Caco-2 (cell line): ENCODE measurements at regions not wholly inside any gene's neighbourhood (a gene's known extent, or its start where the extent isn't known, plus 50 kb on each side); places are given as distances from the start of the nearest gene placed in this dataset.

Experiments used
- BruUV-seq: library from RNA; stranded (reverse); fragments of 400-500 nt; replicated peaks from 2 replicates; lab custom pipeline; 2021; lab: Mats Ljungman, UMichigan
- CTCF ChIA-PET: fragments of 300-600 bp; sonication (Branson Sonifier 250); formaldehyde crosslinking; loops from one replicate; lab custom pipeline; 2022; ENCODE audit warnings: antibody characterized with exemption; lab: Charles Lee
- POLR2A ChIA-PET: fragments of 300-600 bp; sonication (Branson Sonifier 250); formaldehyde crosslinking; loops from one replicate; lab custom pipeline; 2022; ENCODE audit warnings: antibody characterized with exemption; lab: Charles Lee
- DNase-seq, 2 experiments: peaks; one replicate each; pipeline versions ENCODE4 v3.0.0 to v3.0.0-alpha.2; 2020 to 2022
- H3K27me3 ChIP-seq: replicated peaks from 2 replicates; pipeline ENCODE4 v1.6.0; 2011; ENCODE audit warnings: low read length; ENCODE audit not compliant: control insufficient read depth, insufficient read depth
- H3K36me3 ChIP-seq: 2 replicates; pipeline ENCODE4 v1.5.1; 2011; ENCODE audit warnings: low read length; ENCODE audit not compliant: control insufficient read depth, insufficient read depth
- H3K4me1 ChIP-seq: fragments of 250-450 bp; sonication (Bioruptor Pico); 2 replicates; pipeline ENCODE4 v1.5.1; 2020; ENCODE audit warnings: mild to moderate bottlenecking
- H3K4me3 ChIP-seq: 2 replicates; pipeline ENCODE4 v1.5.1; 2011; ENCODE audit warnings: low read depth, mild to moderate bottlenecking, control low read depth, low read length
- H3K9me3 ChIP-seq: fragments of 250-450 bp; sonication (Bioruptor Pico); 2 replicates; pipeline ENCODE4 v1.5.1; 2020; ENCODE audit warnings: mild to moderate bottlenecking, moderate library complexity
- H3K27ac Mint-ChIP-seq: one replicate; pipeline ENCODE4 v1.8.0; 2022; ENCODE audit warnings: mixed read lengths; ENCODE audit not compliant: unreplicated experiment
- H3K27me3 Mint-ChIP-seq: one replicate; pipeline ENCODE4 v1.8.0; 2022; ENCODE audit warnings: mixed read lengths; ENCODE audit not compliant: insufficient read depth, unreplicated experiment
- H3K36me3 Mint-ChIP-seq: one replicate; pipeline ENCODE4 v1.8.0; 2022; ENCODE audit warnings: mild to moderate bottlenecking, mixed read lengths; ENCODE audit not compliant: insufficient read depth, unreplicated experiment
- H3K4me1 Mint-ChIP-seq: one replicate; pipeline ENCODE4 v1.8.0; 2022; ENCODE audit warnings: low read depth, mixed read lengths; ENCODE audit not compliant: unreplicated experiment
- H3K4me3 Mint-ChIP-seq: one replicate; pipeline ENCODE4 v1.8.0; 2022; ENCODE audit warnings: mild to moderate bottlenecking, moderate library complexity, mixed read lengths; ENCODE audit not compliant: unreplicated experiment
- H3K9me3 Mint-ChIP-seq: one replicate; pipeline ENCODE4 v1.8.0; 2022; ENCODE audit warnings: mixed read lengths; ENCODE audit not compliant: unreplicated experiment
- CTCF ChIP-seq, 2 experiments: fragments of 200-600 bp in 1 of 2; IDR thresholded peaks; 1 replicate in 1 of 2; 2 replicates in 1 of 2; pipeline versions ENCODE4 v1.5.1 to v1.8.0; 2011 to 2022; ENCODE audit warnings: antibody characterized with exemption in 1 of 2, control low read depth in 1 of 2, inconsistent platforms in 1 of 2, low read depth in 1 of 2, low read length in 1 of 2, mild to moderate bottlenecking in 1 of 2, moderate library complexity in 1 of 2; ENCODE audit not compliant: insufficient read depth in 1 of 2, severe bottlenecking in 1 of 2, unreplicated experiment in 1 of 2
- intact Hi-C: fragments of 100-400 bp; cut with micrococcal nuclease; formaldehyde crosslinking; loops from one replicate; pipeline ENCODE4 v1.10.0; 2022; ENCODE audit not compliant: unreplicated experiment

GRCh38 chr11:134761926-134762247 is 349.8 kb upstream of the B3GAT1 start:
- intact Hi-C loops = no loop called here
- no TSS peak for BruUV-seq
- no peaks in the 10 kb centered on the region for H3K36me3 ChIP-seq
- Mint-ChIP-seq H3K9me3 (peaks cover 6% of the 10 kb centered on the region), H3K36me3 (no peaks in the 10 kb centered on the region), H3K27me3 (no peaks in the 10 kb centered on the region), H3K4me1 (no peaks in the 10 kb centered on the region), H3K27ac (no peak overlapping the region), H3K4me3 (no peak overlapping the region)
- no peak for TF ChIP-seq CTCF (IDR thresholded peaks at IDR 0.05; ENCODE audit: insufficient read depth in 1 of 2, low read depth in 1 of 2, low read length in 1 of 2, severe bottlenecking in 1 of 2, unreplicated experiment in 1 of 2)
- no peak for DNase-seq
- H3K9me3 ChIP-seq = no peaks in the 10 kb centered on the region
- H3K4me1 ChIP-seq = no peaks in the 10 kb centered on the region
- no peak overlapping the region for H3K4me3 ChIP-seq
- H3K27me3 ChIP-seq = no peaks in the 10 kb centered on the region
- ChIA-PET POLR2A (no interaction called here), CTCF (no interaction called here)

- DNase-seq = no peak
- H3K4me3 Mint-ChIP-seq = no peak overlapping the region
- peaks cover under 1% of the 10 kb centered on the region for H3K9me3 Mint-ChIP-seq
- no peaks in the 10 kb centered on the region for H3K36me3 Mint-ChIP-seq
- Histone ChIP-seq H3K36me3 (no peaks in the 10 kb centered on the region), H3K27me3 (no peaks in the 10 kb centered on the region), H3K9me3 (no peaks in the 10 kb centered on the region), H3K4me1 (no peaks in the 10 kb centered on the region), H3K4me3 (no peak overlapping the region)
- BruUV-seq = no TSS peak
- no peaks in the 10 kb centered on the region for H3K4me1 Mint-ChIP-seq
- no peak for TF ChIP-seq CTCF (IDR thresholded peaks at IDR 0.05; ENCODE audit: insufficient read depth in 1 of 2, low read depth in 1 of 2, low read length in 1 of 2, severe bottlenecking in 1 of 2, unreplicated experiment in 1 of 2)
- ChIA-PET CTCF (no interaction called here), POLR2A (no interaction called here)
- H3K27me3 Mint-ChIP-seq = no peaks in the 10 kb centered on the region
- no peak overlapping the region for H3K27ac Mint-ChIP-seq
- intact Hi-C loops = no loop called here
Measured at GRCh38 chr11:134761386-134761785, 349.3 kb upstream of the B3GAT1 start.

GRCh38 chr11:134760957-134761356 is 348.9 kb upstream of the B3GAT1 start:
- H3K9me3 Mint-ChIP-seq = peaks cover 3% of the 10 kb centered on the region
- no peak overlapping the region for H3K4me3 Mint-ChIP-seq
- H3K27me3 Mint-ChIP-seq = no peaks in the 10 kb centered on the region
- CTCF ChIA-PET = no interaction called here
- H3K4me1 ChIP-seq = no peaks in the 10 kb centered on the region
- no peaks in the 10 kb centered on the region for H3K4me1 Mint-ChIP-seq
- H3K27me3 ChIP-seq = no peaks in the 10 kb centered on the region
- H3K36me3 Mint-ChIP-seq = no peaks in the 10 kb centered on the region
- no peak for TF ChIP-seq CTCF (IDR thresholded peaks at IDR 0.05; ENCODE audit: insufficient read depth in 1 of 2, low read depth in 1 of 2, low read length in 1 of 2, severe bottlenecking in 1 of 2, unreplicated experiment in 1 of 2)
- H3K36me3 ChIP-seq = no peaks in the 10 kb centered on the region
- no peak for DNase-seq
- BruUV-seq = no TSS peak
- H3K9me3 ChIP-seq = no peaks in the 10 kb centered on the region
- no peak overlapping the region for H3K27ac Mint-ChIP-seq
- POLR2A ChIA-PET = no interaction called here
- intact Hi-C loops = no loop called here
- H3K4me3 ChIP-seq = no peak overlapping the region
